GM21423 (cell line): ENCODE measurements at regions not wholly inside any gene's neighbourhood (a gene's known extent, or its start where the extent isn't known, plus 50 kb on each side); places are given as distances from the start of the nearest gene placed in this dataset.
"Not testable (repeated sequence)": the region's sequence is repeated elsewhere in the genome, so short reads cannot be mapped to it uniquely, and the experiment has no call there.

ENCODE experiments used
- ATAC-seq: cut with Tn5 transposase; IDR thresholded peaks from one replicate; pipeline ENCODE4 v1.9.1; 2021; ENCODE audit warnings: mild to moderate bottlenecking, moderate library complexity; ENCODE audit not compliant: unreplicated experiment

DNA sequence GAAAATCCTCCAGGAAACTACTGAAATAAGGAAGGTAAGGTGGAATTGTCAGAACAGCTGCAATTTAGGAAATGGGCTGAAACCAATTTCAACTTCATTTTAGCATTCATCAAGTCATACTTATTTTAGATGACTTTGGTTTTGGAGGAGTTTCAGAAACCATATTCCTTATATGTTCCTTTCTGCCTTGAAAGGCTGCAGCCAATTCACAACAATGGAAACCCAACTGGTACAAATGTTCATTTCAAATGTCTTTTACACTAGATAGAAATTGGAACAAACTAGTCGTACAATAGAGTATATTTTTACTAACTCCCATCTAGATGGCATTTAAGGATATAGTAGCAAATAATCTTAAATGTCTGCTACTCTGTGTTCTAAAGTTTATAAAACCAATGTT, 82.6 kb upstream of the ANKH start:
- ATAC-seq: no peak

DNA sequence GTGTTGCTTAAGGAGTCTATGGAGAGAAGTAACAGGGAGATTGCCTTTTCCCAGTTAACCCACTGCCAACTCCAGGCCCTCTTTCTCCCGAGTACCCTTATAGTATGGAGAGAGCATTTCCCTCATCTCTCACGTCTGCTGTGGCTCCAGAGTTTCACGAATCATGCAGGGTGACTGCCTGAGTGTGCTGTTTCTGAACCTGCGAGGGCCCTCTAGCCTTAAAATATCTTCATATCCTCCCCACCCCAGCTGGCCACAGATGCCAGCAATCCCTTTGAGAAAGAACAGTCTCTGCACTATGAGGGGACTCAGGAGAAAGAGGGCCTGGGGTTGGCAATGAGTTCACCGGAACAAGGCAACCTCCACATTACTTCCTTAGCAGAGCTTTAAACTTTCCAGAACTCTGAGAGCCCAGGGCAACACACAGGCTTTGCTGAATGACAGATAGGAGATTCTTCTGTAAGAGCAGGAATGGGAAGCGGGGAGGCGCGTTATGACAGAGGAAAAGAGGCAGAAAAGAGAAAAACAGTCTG, 81.6 kb upstream of the ANKH start:
- ATAC-seq: no peak

DNA sequence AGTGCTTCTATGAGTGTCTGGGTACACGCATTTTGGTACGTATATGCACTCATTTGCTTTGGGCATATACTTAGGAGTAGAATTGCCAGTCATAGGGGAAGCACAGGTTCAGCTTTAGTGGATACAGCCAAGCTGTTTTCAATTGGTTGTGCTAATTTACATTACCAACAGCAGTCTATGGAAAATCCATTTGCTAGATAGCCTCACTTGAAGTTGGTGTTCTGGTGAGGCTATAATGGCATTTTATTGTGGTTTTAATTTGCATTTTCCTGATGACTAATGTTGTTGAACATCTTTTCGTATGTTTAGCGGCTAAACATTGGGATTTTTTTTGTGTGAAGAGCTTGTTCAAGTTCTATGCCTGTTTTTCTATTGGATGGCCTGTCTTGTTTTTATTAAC, 76.8 kb upstream of the ANKH start:
- ATAC-seq: no peak

DNA sequence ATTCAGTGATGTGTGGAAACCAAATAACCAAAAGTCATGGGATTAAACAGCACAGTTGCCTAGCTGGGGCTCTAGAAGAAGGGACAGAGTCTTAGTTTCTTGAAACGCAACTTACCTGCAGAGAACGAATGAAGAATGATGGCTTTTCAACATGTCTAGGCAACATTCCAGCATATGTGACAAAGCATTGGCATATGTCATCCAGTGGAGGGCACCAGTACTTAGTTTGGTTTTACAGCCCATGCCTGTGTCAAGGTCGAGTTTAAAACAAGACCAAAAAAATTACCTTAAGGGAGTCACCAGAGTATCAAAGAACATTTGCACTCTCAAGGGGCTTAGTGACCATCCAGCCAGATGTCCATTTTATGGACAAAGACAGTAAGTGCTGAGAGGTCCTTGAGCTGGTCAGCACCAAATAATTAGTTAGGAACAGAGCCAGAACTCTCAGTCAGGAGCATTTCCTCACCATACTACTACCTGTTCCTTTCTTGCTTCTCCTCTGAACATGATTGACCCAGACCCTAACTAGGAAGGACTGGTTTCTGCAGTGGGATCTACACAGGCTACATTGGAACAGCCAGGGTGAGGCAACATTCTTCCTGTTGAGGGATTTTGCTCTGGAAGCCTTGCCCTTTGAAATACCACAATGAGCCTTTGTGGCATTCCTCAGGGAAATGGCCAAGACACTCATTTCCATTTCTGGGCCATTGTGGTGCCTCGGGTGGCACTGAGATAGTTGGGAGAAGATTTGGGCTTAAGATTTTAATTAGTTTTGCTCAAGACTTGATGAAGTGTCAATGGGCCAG, 75.4 kb upstream of the ANKH start:
- peak; percentile 84 for ATAC-seq

DNA sequence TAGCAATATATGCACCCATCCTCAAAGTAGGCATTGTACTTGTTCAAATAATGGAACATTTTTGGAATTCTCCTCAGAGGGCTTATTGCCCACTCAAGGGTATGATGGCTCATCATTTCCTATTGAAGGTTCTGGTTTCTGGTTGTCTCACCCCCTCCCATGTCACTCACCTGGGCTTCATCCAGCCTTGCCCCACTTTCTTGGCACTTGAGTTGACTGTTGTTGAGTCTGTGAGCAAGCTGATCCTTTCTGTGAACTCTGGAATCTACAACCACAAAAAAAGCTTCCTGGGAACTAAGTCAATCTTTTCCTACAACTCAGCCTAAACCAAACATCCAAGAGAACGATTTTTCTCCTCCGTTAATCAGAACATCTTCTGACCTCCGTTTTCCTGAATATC, 73.9 kb upstream of the ANKH start:
- ATAC-seq: no peak

DNA sequence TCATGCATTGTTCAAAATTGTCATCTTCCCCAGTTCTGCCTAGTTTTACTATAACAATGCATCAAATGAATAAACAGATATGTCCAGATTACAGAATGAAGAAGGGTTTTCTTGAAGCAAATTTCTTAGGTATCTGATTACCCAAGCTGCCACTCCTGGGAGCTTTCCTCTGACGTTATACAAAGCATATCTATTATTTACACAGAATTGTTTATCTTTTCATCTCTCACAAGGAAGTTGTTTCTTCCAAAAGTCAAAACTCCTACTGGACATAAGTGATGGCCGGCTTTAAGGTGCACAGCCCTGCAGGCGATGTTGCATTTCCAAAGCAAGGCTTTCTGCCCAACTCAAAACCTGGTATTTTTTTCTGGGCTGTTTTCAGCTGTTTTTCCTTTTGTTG, 73.4 kb upstream of the ANKH start:
- ATAC-seq: no peak

DNA sequence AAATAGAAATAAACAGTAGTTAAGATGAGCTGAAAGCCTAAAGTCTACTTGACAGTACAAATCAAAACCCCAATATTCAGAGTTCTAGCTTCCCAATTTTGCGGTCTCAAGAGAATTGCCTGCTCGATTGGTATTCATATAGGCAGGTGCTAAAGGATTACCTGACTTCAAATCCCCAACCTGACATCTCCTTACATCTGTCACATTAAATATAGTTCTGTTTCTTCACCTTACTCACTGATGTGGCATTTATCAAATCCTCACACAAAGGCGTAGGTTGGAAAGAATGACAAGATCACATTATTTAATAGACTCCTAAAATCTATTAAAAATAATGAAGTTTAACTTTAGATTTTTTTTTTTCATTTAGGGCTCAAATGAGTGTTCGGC, 72.8 kb upstream of the ANKH start:
- ATAC-seq: no peak

DNA sequence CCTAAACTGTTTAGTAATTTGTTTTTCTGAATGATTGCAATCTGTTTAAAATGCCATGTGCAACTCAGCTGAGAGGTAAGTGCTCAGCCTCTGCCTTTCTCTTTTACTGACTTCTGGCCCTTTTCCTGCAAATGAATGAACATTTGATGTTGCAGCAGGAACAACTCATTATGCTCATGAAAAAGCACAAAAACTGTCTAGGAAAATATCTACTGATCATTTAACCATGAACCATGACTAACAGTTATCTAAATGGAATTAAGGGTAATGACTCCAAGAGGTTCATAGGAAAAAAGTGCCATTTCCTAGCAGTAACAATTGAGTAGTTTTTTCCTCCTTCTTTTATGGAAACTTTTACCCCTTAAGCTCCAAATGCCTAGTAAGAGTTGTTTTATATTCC, 70.6 kb upstream of the ANKH start:
- ATAC-seq: no peak

DNA sequence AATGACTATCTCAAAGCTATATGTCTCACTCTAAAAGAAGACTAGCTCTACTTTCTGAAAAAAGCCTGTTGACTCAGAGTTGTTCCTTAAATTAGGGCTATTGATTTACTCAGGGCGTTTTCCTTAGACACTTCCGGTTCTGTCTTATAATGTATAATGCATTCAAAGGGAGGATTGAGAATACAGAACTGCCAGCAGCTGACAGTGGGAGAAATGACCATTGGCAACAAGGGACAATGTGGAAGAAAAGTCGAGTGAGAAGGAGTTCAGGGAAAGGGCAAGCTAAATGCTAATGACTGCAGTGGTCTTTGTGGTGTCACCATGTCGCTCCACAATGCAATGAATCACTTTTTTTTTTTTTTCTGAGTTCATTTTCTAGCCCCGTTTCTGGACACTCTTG, 65.7 kb upstream of the ANKH start:
- ATAC-seq: no peak

DNA sequence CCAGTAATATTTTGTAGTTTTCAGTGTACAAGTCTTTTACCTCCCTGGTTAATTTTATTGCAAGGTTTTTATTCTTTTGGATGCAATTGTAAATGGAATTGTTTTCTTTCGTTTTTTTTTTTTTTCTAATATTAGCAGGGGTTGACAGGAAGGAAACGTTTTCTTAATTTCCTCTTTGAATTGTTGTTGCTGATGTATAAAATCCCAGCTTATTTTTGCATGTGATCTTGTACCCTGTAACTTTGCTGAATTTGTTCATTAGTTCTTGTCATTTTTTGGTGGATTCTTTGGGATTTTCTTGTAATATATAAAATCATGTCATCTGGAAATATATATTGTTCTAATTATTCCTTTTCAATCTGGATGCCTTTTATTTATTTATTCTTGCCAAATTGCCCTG, 65.0 kb upstream of the ANKH start:
- ATAC-seq: no peak

DNA sequence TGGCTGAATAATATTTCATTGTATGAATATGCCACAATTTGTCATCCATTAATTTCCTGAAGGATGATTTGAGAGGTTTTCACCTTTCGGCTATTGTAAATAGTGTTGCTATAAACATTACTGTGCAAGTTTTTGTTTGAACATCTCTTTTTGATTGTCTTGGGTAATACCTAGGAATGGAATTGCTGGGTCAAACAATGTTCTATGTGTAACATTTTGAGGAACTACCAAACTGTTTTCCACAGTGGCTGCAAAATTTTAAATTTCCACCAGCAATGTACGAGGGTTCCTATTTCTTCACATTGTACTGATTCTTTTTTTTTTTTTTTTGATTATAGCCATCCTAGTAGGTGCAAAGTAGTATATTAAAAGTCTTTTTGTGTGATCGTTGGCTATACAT, 63.8 kb upstream of the ANKH start:
- no peak for ATAC-seq

DNA sequence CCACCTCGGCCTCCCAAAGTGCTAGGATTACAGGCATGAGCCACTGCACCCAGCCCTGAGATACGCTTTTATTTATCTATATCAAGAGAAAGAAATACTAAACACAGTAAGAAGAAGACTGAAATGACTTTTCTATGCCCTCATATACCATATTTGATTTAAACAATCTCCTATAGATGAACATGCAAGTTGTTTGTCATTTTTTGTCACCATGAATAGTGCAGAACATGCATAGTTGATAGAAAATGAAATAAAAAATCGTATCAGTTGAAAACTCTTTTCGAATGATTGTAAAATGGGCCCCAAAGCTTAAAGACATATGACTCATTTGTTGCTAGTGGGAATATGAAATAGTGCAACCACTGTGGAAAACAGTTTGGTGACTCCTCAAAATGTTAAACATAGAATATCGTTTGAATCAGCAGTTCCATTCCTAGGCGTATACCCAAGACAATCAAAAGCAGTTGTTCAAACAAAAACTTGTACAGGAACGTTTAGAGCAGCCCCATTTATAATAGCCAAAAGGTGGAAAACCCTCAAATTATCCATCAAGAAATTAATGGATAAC, 61.4 kb upstream of the ANKH start:
- no peak for ATAC-seq

DNA sequence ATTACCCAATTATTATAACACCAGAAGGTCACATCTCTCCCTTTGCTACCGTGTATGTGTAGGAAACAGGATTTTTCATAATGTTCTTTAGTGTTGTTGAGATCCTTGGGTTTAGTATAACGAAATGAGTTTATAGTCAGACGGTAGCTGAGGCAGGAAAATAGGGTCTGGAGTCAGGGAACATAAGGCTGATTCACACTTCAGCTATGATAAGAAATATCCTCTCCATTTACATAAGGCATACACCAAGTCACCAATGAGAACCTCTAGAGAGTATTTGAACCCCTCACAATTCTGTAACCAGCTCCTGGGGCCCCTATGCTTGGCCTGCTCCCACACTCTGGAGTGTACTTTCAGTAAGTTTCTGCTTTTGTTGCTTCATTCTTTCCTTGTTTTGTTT, 58.9 kb upstream of the ANKH start:
- no peak for ATAC-seq

DNA sequence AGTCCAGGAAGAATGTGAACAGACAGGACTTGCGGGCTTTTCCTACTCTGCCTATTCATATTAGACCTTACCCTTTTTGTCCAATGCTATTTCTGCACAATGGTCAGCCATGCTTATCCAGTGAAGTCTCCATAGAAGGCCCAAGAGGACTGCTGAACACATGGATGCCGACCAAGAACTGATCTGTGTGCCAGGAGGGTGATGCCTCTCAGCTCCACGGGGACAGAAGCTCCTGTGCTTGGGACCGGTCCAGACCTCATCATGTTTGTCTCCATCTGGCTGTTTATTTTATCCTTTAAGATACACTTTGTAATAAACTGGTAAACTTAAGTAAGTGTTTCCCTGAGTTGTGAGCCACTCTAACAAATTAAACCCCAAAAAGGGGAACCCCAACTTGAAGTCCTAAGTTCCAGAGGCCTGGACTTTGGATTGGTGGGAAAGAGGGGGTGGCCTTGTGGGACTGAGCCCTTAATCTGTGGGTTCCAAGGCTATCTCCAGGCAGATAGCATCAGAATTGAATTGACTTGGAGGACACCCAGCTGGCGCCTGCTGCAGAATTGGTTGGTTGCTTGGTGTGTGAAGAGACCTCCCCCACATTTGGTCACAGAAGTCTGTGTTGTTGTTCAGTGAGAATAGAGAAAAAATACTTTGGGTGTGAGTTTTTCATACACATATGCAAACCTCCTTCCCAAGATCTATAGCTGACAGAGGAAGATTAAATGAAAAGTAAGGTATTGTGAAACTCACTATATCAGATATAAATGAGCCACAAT, 57.9 kb upstream of the ANKH start:
- ATAC-seq: no peak

DNA sequence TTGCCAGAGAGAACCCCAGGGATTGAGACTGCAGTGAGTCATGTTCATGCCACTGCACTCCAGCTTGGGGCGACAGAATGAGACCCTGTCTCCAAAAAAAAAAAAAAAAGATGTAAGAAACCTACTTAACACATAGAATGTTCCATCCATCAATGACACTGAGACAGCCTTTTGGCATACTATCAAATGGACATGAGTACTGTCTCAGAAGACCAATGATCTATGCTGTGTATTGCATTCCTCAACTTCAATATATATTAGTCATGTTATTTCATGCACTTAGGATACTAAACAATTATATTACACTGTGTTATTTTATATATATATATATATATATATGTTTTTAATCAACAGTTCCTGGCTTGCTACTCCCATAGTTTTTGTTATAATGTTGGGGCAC, 57.1 kb upstream of the ANKH start:
- no peak for ATAC-seq

DNA sequence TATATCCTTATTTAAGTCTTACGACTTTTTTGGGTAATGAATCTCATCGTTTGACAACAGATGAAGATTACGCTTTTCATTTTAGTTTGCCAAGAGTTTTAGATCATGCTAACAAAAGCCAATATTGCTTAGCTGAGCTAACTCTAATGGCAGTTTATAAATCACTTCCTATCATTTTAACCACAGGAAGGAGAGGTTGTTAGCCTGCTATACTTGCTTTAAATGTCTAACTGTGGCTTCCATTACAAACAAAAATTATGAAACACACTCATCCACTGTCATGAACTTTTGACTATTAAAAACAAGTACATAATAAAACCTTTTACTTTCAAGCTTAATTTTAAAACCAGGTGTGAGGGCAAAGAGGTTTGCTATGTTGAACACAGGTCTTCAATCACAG, 53.7 kb upstream of the ANKH start:
- no peak for ATAC-seq

DNA sequence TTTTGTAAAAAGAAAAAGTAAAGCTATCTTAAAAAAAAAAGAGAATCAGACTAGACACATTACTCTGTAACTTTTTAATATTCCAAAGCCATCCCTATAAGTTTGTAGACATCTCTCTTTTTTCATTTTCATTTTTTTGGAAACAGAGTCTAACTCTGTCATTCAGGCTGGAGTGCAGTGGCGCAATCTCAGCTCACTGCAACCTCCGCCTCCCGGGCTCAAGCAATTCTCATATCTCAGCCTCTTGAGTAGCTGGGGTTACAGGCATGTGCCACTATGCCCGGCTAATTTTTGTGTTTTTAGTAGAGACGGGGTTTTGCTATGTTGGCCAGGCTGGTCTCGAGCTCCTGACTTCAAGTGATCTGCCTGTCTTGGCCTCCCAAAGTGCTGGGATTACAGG, 51.4 kb upstream of the ANKH start:
- ATAC-seq: not testable (repeated sequence)

DNA sequence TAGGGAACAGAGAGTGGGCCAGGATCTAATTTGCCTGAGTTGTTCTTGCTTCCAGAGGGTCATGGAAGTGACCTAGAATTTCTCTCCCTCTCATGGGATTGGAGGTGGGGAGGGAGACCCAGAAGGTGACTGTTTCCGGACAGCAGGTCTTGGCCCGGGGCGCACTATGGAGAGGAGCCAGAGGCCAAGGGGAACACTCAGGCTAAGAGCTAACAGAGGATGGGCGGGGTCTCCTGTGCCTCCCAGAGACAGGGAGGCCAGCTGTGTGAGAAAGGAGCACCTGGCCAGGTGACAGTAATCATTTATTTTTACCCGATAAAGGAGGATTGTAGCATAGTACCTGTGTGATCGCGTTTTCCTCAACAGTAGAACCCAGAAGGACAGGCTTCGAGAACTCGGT, 50.9 kb upstream of the ANKH start:
- no peak for ATAC-seq
